GM12878 (cell line): ENCODE measurements at regions not wholly inside any gene's neighbourhood (a gene's known extent, or its start where the extent isn't known, plus 50 kb on each side); places are given as distances from the start of the nearest gene placed in this dataset.

Experiments
- BACH1 ChIP-seq: fragments of 450-650 bp; IDR thresholded peaks from 2 replicates; pipeline ENCODE4 v1.6.1; 2017; ENCODE audit warnings: mild to moderate bottlenecking, borderline replicate concordance
- CBX5 ChIP-seq: sonication (generic); IDR thresholded peaks from 2 replicates; pipeline ENCODE4 v1.6.1; 2016; ENCODE audit warnings: low read depth, moderate library complexity, mild to moderate bottlenecking, inconsistent platforms
- HDAC2 ChIP-seq: fragments of 200-600 bp; sonication (generic); IDR thresholded peaks from 2 replicates; pipeline ENCODE4 v1.6.1; 2017
- NFYA ChIP-seq: IDR thresholded peaks from 2 replicates; pipeline ENCODE4 v1.6.1; 2011; ENCODE audit warnings: low read depth, mild to moderate bottlenecking, low read length, improper control_type of control experiment, borderline replicate concordance
- POLR2AphosphoS5 ChIP-seq: IDR thresholded peaks from 2 replicates; pipeline ENCODE4 v1.6.1; 2011; ENCODE audit warnings: mild to moderate bottlenecking, low read length, inconsistent platforms
- RAD21 ChIP-seq: IDR thresholded peaks from 2 replicates; pipeline ENCODE4 v1.6.1; 2011; ENCODE audit warnings: mild to moderate bottlenecking, low read depth, low read length, moderate library complexity; ENCODE audit not compliant: insufficient read depth
- RCOR1 ChIP-seq: conservative IDR thresholded peaks from 2 replicates; pipeline ENCODE4 v1.6.1; 2012; ENCODE audit warnings: low read depth, low read length, improper control_type of control experiment
- SMARCA5 ChIP-seq: fragments of 450-650 bp; IDR thresholded peaks from 2 replicates; pipeline ENCODE4 v1.6.1; 2017; ENCODE audit warnings: mild to moderate bottlenecking
- STAT1 ChIP-seq: fragments of 450-650 bp; conservative IDR thresholded peaks from 2 replicates; pipeline ENCODE4 v1.6.1; 2014; ENCODE audit warnings: antibody characterized with exemption, mild to moderate bottlenecking
- SUPT20H ChIP-seq: IDR thresholded peaks from 2 replicates; pipeline ENCODE4 v1.6.1; 2011; ENCODE audit warnings: low read depth, mild to moderate bottlenecking, low read length, moderate library complexity, borderline replicate concordance; ENCODE audit not compliant: control insufficient read depth
- TF ChIP-seq, protein P1 (sequence below): IDR thresholded peaks from 2 replicates; pipeline ENCODE4 v1.6.1; 2011; ENCODE audit warnings: mild to moderate bottlenecking, low read depth, low read length, moderate library complexity; ENCODE audit not compliant: insufficient replicate concordance
- TF ChIP-seq, protein P2 (sequence below), 3 experiments: IDR thresholded peaks in 2 of 3; conservative IDR thresholded peaks in 1 of 3; 2 replicates each; pipeline ENCODE4 v1.5.1; 2011; ENCODE audit warnings: low read depth in 3 of 3, low read length in 3 of 3, mild to moderate bottlenecking in 3 of 3, control low read depth in 2 of 3, moderate library complexity in 2 of 3, inconsistent platforms in 1 of 3, mixed read lengths in 1 of 3; ENCODE audit not compliant: control insufficient read depth in 2 of 3, insufficient read depth in 1 of 3; ENCODE audit errors: extremely low read depth in 1 of 3
- TF ChIP-seq, protein P3 (sequence below): IDR thresholded peaks from 2 replicates; pipeline ENCODE4 v1.6.1; 2012; ENCODE audit warnings: low read depth, low read length, improper control_type of control experiment
- TF ChIP-seq, protein P4 (sequence below): fragments of 450-650 bp; IDR thresholded peaks from 2 replicates; pipeline ENCODE4 v1.6.1; 2016; ENCODE audit warnings: mild to moderate bottlenecking

DNA sequence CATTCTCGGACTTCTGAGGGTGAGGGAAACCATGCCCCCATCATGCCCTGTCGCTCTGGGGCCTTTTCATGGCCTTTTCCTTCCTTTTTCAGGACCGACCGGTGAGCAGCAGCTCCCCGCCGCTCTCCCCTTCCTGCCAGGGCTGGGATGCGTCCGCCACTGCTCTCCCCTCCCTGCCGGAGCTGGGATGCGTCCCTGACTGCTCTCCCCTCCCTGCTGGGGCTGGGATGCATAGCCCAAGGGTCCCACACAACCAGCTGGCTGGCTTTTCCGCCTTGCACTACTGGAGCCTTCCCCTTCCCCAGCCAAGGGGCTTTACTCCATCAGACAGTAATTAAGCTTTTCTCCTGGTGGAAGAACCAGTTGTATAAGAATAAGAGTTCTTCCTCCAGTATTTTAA lies 129.7 kb upstream of the COBL start:
- TF ChIP-seq, protein P1, sequence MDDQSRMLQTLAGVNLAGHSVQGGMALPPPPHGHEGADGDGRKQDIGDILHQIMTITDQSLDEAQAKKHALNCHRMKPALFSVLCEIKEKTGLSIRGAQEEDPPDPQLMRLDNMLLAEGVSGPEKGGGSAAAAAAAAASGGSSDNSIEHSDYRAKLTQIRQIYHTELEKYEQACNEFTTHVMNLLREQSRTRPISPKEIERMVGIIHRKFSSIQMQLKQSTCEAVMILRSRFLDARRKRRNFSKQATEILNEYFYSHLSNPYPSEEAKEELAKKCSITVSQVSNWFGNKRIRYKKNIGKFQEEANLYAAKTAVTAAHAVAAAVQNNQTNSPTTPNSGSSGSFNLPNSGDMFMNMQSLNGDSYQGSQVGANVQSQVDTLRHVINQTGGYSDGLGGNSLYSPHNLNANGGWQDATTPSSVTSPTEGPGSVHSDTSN = no peak
- TF ChIP-seq, protein P2, sequence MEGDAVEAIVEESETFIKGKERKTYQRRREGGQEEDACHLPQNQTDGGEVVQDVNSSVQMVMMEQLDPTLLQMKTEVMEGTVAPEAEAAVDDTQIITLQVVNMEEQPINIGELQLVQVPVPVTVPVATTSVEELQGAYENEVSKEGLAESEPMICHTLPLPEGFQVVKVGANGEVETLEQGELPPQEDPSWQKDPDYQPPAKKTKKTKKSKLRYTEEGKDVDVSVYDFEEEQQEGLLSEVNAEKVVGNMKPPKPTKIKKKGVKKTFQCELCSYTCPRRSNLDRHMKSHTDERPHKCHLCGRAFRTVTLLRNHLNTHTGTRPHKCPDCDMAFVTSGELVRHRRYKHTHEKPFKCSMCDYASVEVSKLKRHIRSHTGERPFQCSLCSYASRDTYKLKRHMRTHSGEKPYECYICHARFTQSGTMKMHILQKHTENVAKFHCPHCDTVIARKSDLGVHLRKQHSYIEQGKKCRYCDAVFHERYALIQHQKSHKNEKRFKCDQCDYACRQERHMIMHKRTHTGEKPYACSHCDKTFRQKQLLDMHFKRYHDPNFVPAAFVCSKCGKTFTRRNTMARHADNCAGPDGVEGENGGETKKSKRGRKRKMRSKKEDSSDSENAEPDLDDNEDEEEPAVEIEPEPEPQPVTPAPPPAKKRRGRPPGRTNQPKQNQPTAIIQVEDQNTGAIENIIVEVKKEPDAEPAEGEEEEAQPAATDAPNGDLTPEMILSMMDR (IDR thresholded peaks at IDR 0.05 in 2 of 3, conservative IDR thresholded peaks at IDR 0.05 in 1 of 3; ENCODE audit: control insufficient read depth in 2 of 3, extremely low read depth in 1 of 3, insufficient read depth in 1 of 3, low read depth in 3 of 3, low read length in 3 of 3) = no peak
- TF ChIP-seq RAD21 (no peak), NFYA (no peak), POLR2AphosphoS5 (no peak), HDAC2 (no peak), CBX5 (no peak), RCOR1 (no peak), STAT1 (no peak), BACH1 (no peak), SMARCA5 (no peak), SUPT20H (no peak)
- TF ChIP-seq, protein P3, sequence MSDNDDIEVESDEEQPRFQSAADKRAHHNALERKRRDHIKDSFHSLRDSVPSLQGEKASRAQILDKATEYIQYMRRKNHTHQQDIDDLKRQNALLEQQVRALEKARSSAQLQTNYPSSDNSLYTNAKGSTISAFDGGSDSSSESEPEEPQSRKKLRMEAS = no peak
- TF ChIP-seq, protein P4, sequence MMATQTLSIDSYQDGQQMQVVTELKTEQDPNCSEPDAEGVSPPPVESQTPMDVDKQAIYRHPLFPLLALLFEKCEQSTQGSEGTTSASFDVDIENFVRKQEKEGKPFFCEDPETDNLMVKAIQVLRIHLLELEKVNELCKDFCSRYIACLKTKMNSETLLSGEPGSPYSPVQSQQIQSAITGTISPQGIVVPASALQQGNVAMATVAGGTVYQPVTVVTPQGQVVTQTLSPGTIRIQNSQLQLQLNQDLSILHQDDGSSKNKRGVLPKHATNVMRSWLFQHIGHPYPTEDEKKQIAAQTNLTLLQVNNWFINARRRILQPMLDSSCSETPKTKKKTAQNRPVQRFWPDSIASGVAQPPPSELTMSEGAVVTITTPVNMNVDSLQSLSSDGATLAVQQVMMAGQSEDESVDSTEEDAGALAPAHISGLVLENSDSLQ = no peak
